CD4-positive, CD25-positive, alpha-beta regulatory T cell (primary cell): ENCODE measurements at regions not wholly inside any gene's neighbourhood (a gene's known extent, or its start where the extent isn't known, plus 50 kb on each side); places are given as distances from the start of the nearest gene placed in this dataset.

Experiments used
- ATAC-seq, 2 donors: fragments of 150-1000 bp; cut with Tn5 transposase; one replicate each; pipeline ENCODE4 v1.10.0; 2021; ENCODE audit warnings: low read depth in 2 of 2, moderate number of reproducible peaks in 2 of 2, moderate library complexity in 1 of 2
- DNase-seq, 3 donors: peaks; one replicate each; pipeline versions ENCODE4 v3.0.0 to v3.0.0-alpha.2; 2012 to 2022; ENCODE audit warnings: mixed read lengths in 1 of 3
- H3K27ac ChIP-seq: one replicate; pipeline ENCODE4 v1.7.0; 2013; ENCODE audit warnings: mild to moderate bottlenecking, low read length; ENCODE audit not compliant: insufficient read depth, poor library complexity, severe bottlenecking
- H3K27me3 ChIP-seq: one replicate; pipeline ENCODE4 v1.7.0; 2013; ENCODE audit warnings: low read length; ENCODE audit not compliant: control insufficient read depth, insufficient read depth
- H3K36me3 ChIP-seq: one replicate; pipeline ENCODE4 v1.7.0; 2013; ENCODE audit warnings: mild to moderate bottlenecking, low read length, moderate library complexity; ENCODE audit not compliant: control insufficient read depth, insufficient read depth
- H3K4me1 ChIP-seq: 2 replicates; pipeline ENCODE4 v1.7.0; 2013; ENCODE audit warnings: mild to moderate bottlenecking, low read length; ENCODE audit not compliant: insufficient read depth, control insufficient read depth, poor library complexity, severe bottlenecking
- H3K4me3 ChIP-seq: one replicate; pipeline ENCODE4 v1.7.0; 2013; ENCODE audit warnings: low read depth, mild to moderate bottlenecking, low read length, moderate library complexity
- H3K9me3 ChIP-seq, 2 experiments: 1 replicate in 1 of 2; 2 replicates in 1 of 2; pipeline ENCODE4 v1.7.0; 2013; ENCODE audit warnings: low read length in 2 of 2, mild to moderate bottlenecking in 1 of 2, moderate library complexity in 1 of 2; ENCODE audit not compliant: control insufficient read depth in 2 of 2
- H3K27ac Mint-ChIP-seq, 3 donors: one replicate each; pipeline ENCODE4 v1.8.0; 2020 to 2022; ENCODE audit warnings: mild to moderate bottlenecking in 3 of 3, mixed read lengths in 3 of 3, moderate library complexity in 2 of 3
- H3K27me3 Mint-ChIP-seq: one replicate; pipeline ENCODE4 v1.8.0; 2022; ENCODE audit warnings: mild to moderate bottlenecking, mixed read lengths
- H3K36me3 Mint-ChIP-seq: one replicate; pipeline ENCODE4 v1.8.0; 2020; ENCODE audit warnings: mixed read lengths
- H3K4me1 Mint-ChIP-seq, 4 donors: one replicate each; pipeline ENCODE4 v1.8.0; 2020 to 2022; ENCODE audit warnings: mixed read lengths in 4 of 4, mild to moderate bottlenecking in 1 of 4
- H3K4me3 Mint-ChIP-seq, 4 donors: one replicate each; pipeline ENCODE4 v1.8.0; 2020 to 2022; ENCODE audit warnings: mild to moderate bottlenecking in 4 of 4, mixed read lengths in 4 of 4, moderate library complexity in 3 of 4
- H3K9me3 Mint-ChIP-seq, 7 donors: one replicate each; pipeline ENCODE4 v1.8.0; 2020 to 2022; ENCODE audit warnings: mixed read lengths in 7 of 7, mild to moderate bottlenecking in 3 of 7, moderate library complexity in 2 of 7

DNA sequence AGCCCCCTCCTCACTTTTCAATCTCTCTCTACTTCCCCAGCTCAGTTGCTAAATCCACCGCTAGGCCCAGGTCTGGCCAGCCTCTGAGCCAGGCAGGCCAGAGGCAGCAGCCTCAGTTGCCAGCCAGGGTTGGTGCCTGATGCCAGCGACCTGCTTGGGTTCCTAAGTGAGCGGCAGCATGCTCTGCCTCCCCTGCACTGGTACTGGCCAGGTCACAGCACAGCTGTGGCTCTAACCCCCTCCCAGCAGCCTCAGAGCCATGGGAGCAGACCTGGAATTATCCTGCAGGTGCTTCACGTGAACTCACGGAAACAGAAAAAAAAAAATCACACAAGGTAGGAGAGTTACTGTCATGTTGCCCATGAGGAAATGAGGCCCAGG is 82.5 kb upstream of the ATF3 start:
- ATAC-seq (no peak), DNase-seq (no peak)
- H3K4me1 Mint-ChIP-seq, result peaks cover 0 to 6% (median 1%) of the 10 kb centered on the region in 4 donors
- H3K27me3 Mint-ChIP-seq, result peaks cover 51% of the 10 kb centered on the region
- no peak overlapping the region for H3K27ac Mint-ChIP-seq
- no peaks in the 10 kb centered on the region for H3K9me3 ChIP-seq
- no peak overlapping the region for H3K4me3 ChIP-seq
- no peak overlapping the region for H3K27ac ChIP-seq
- H3K27me3 ChIP-seq, result peaks cover 12% of the 10 kb centered on the region
- no peaks in the 10 kb centered on the region for H3K36me3 Mint-ChIP-seq
- H3K4me3 Mint-ChIP-seq, result no peak overlapping the region
- no peaks in the 10 kb centered on the region for H3K36me3 ChIP-seq
- no peaks in the 10 kb centered on the region for H3K4me1 ChIP-seq
- H3K9me3 Mint-ChIP-seq, result no peaks in the 10 kb centered on the region

DNA sequence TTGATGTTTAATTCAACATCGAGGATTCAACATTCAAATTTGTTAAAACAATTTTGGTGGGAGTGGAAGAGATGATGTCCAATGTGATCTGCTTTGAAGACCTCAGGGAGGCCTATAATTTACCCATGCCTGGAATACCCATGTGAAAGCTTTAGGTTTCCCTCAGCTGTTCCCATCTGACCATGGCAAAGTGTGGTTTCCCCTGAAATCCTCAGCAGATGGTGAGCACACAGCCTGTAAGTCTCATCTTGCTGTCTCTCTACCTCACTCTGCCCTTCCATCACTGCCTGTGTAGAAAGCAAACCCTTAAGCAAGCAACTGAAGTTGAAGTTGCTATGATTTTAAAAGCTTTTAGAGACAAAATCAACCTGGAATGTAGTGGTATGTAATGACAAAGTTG is 80.1 kb upstream of the ATF3 start:
- Mint-ChIP-seq H3K36me3 (no peaks in the 10 kb centered on the region), H3K27me3 (peaks cover 60% of the 10 kb centered on the region), H3K27ac (no peak overlapping the region), H3K4me3 (no peak overlapping the region), H3K9me3 (no peaks in the 10 kb centered on the region), H3K4me1 (peaks cover 0 to 2% (median 0%) of the 10 kb centered on the region in 4 donors)
- ATAC-seq (no peak), DNase-seq (no peak)
- no peak overlapping the region for H3K4me3 ChIP-seq
- H3K9me3 ChIP-seq, result no peaks in the 10 kb centered on the region
- H3K27ac ChIP-seq, result no peak overlapping the region
- H3K36me3 ChIP-seq, result no peaks in the 10 kb centered on the region
- peaks cover 5% of the 10 kb centered on the region for H3K27me3 ChIP-seq
- H3K4me1 ChIP-seq, result no peaks in the 10 kb centered on the region

DNA sequence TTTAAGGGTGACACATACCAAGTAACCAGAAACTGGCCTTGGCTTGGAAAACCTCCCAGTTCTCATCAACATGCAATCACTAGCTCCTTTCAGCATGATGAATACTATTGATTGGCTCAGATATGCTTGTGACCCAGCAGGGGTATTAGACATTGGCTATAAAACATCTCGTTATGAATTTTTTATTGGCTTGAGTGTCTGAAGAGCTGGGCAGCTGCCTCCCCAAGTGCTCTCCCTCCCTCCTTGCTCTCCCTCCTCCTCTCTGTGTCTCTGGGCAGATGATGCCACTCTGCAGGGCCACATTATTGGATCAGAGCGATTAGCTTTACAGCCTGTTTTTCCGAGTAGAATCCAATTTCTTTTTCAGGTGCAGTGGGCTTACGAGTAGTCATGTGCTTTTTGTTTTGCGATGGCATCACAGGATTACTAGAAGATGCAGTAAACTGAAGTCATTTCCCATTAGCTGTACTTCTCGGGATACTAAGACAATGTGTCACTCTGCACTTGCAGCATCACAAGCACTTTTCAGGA is 79.3 kb upstream of the ATF3 start:
- peaks cover 0 to 3% (median 0%) of the 10 kb centered on the region in 7 donors for H3K9me3 Mint-ChIP-seq
- no peaks in the 10 kb centered on the region for H3K9me3 ChIP-seq
- H3K27me3 Mint-ChIP-seq, result peaks cover 63% of the 10 kb centered on the region
- no peaks in the 10 kb centered on the region for H3K4me1 ChIP-seq
- no peak overlapping the region for H3K27ac Mint-ChIP-seq
- peaks cover 0 to 4% (median 0%) of the 10 kb centered on the region in 4 donors for H3K4me1 Mint-ChIP-seq
- DNase-seq (no peak), ATAC-seq (no peak)
- H3K36me3 ChIP-seq, result no peaks in the 10 kb centered on the region
- peaks cover 5% of the 10 kb centered on the region for H3K27me3 ChIP-seq
- H3K36me3 Mint-ChIP-seq, result no peaks in the 10 kb centered on the region
- H3K4me3 ChIP-seq, result no peak overlapping the region
- H3K27ac ChIP-seq, result no peak overlapping the region
- H3K4me3 Mint-ChIP-seq, result no peak overlapping the region

DNA sequence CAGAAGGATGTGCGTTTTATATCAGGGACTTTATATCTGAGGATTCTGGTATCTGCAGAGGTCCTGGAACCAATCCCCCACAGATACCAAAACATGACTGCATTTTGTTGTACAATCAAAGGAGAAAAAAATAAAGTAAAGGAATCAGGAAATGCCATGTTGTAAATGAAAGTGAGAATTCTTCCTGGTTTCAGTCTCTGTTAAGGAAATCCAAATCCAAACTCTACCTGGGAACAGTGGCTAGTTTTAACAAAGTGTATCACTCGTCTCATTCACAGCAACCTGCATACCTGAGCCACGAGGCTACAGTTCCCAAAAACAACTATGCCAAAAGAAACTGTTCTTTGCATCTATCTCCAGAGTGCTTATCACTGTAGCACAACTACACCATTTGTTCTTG is 77.3 kb upstream of the ATF3 start:
- no peaks in the 10 kb centered on the region for H3K4me1 ChIP-seq
- Mint-ChIP-seq H3K36me3 (peaks cover 3% of the 10 kb centered on the region), H3K27ac (no peak overlapping the region), H3K27me3 (peaks cover 66% of the 10 kb centered on the region), H3K9me3 (peaks cover 0 to 4% (median 0%) of the 10 kb centered on the region in 7 donors), H3K4me1 (peaks cover 0 to 4% (median 0%) of the 10 kb centered on the region in 4 donors), H3K4me3 (no peak overlapping the region)
- no peaks in the 10 kb centered on the region for H3K9me3 ChIP-seq
- no peak overlapping the region for H3K4me3 ChIP-seq
- no peaks in the 10 kb centered on the region for H3K36me3 ChIP-seq
- DNase-seq (no peak), ATAC-seq (no peak)
- H3K27ac ChIP-seq, result no peak overlapping the region
- peaks cover 9% of the 10 kb centered on the region for H3K27me3 ChIP-seq

DNA sequence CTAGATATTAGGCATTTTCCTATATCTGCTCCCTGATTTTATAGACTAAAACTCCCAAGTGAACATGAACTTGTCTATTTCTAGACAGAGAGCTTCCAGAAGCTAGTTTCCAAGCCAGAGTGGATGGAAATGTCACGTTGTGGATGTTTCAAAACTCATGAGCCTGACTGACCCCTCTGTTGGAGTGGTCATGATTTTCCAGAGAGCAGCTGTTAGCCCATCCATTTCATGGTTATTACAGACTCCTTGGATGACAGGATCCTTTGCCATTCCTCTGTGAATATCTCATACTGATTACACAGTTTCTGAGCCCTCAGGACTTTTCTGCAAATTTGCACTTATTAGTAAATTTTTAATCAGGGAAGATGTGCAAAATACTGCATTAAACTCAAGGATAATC is 76.8 kb upstream of the ATF3 start:
- Mint-ChIP-seq H3K27ac (no peak overlapping the region), H3K4me3 (no peak overlapping the region), H3K9me3 (peaks cover 0 to 4% (median 0%) of the 10 kb centered on the region in 7 donors), H3K36me3 (peaks cover 3% of the 10 kb centered on the region), H3K4me1 (peaks cover 0 to 4% (median 0%) of the 10 kb centered on the region in 4 donors), H3K27me3 (peaks cover 63% of the 10 kb centered on the region)
- Histone ChIP-seq H3K27ac (no peak overlapping the region), H3K27me3 (peaks cover 10% of the 10 kb centered on the region), H3K4me3 (no peak overlapping the region), H3K9me3 (no peaks in the 10 kb centered on the region), H3K36me3 (no peaks in the 10 kb centered on the region), H3K4me1 (no peaks in the 10 kb centered on the region)
- ATAC-seq (no peak), DNase-seq (no peak)

DNA sequence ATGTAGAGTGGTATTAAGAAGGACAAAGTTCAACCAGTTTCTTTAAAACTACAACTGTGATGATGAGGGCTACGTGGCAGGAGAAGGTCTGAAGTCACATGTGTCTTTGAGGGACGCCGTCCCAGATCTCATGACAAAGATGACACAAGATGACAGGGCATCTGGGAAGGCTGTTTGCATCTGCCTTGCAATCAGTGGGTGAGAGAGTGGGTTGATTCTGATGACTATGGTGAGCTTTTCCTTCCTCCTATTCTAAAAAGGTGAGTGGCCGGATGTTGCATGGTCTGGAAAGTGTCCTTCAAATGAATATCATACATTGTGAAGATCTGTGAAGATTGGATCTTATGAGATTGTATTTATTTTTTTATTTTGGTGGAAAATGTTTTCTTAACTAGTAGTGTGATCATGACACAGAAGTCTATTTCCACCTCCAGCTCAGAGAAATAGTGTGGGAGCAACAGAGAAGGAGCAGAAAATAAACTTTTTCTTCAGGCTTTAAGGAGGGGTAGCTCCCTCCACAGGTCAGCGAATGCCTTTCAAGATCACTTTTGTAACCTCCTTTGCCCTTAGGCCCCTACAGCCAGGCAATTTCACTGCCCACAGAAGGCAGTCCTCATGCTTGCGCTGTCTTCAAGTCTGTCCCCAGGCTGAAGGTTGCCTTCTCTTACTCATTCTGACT is 76.0 kb upstream of the ATF3 start:
- DNase-seq (no peak), ATAC-seq (no peak)
- no peak overlapping the region for H3K4me3 Mint-ChIP-seq
- H3K27ac Mint-ChIP-seq, result no peak overlapping the region
- H3K36me3 Mint-ChIP-seq, result peaks cover 3% of the 10 kb centered on the region
- Histone ChIP-seq H3K27me3 (peaks cover 12% of the 10 kb centered on the region), H3K4me1 (no peaks in the 10 kb centered on the region), H3K4me3 (no peak overlapping the region), H3K36me3 (no peaks in the 10 kb centered on the region), H3K27ac (no peak overlapping the region), H3K9me3 (peaks cover 0 to 3% of the 10 kb centered on the region in 2 experiments)
- peaks cover 55% of the 10 kb centered on the region for H3K27me3 Mint-ChIP-seq
- H3K9me3 Mint-ChIP-seq, result peaks cover 0 to 4% (median 0%) of the 10 kb centered on the region in 7 donors
- H3K4me1 Mint-ChIP-seq, result peaks cover 0 to 4% (median 0%) of the 10 kb centered on the region in 4 donors

DNA sequence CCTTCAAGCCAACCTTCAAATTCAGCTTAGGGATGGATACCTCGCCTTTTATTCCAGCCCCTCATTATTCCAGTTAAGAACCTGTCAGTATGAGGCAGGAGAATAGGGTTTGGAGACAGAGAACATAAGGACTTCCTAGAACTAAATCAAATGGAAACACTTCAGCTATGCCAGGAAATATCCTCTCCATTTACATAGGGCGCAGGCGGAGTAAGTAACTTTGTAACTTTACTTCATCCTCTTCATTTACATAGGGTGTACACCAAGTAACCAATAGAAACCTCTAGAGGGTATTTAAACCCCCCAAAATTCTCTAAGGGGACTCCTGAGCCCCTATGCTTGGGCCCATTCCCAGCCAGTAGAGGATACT is 75.4 kb upstream of the ATF3 start:
- no peaks in the 10 kb centered on the region for H3K4me1 ChIP-seq
- no peak overlapping the region for H3K27ac Mint-ChIP-seq
- peaks cover 0 to 4% (median 0%) of the 10 kb centered on the region in 7 donors for H3K9me3 Mint-ChIP-seq
- H3K36me3 ChIP-seq, result no peaks in the 10 kb centered on the region
- no peak overlapping the region for H3K4me3 Mint-ChIP-seq
- H3K9me3 ChIP-seq, result peaks cover 0 to 7% of the 10 kb centered on the region in 2 experiments
- H3K27me3 ChIP-seq, result peaks cover 9% of the 10 kb centered on the region
- no peak for DNase-seq
- no peak overlapping the region for H3K4me3 ChIP-seq
- no peak for ATAC-seq
- H3K36me3 Mint-ChIP-seq, result peaks cover 3% of the 10 kb centered on the region
- no peak overlapping the region for H3K27ac ChIP-seq
- peaks cover 0 to 4% (median 0%) of the 10 kb centered on the region in 4 donors for H3K4me1 Mint-ChIP-seq
- H3K27me3 Mint-ChIP-seq, result peaks cover 54% of the 10 kb centered on the region

DNA sequence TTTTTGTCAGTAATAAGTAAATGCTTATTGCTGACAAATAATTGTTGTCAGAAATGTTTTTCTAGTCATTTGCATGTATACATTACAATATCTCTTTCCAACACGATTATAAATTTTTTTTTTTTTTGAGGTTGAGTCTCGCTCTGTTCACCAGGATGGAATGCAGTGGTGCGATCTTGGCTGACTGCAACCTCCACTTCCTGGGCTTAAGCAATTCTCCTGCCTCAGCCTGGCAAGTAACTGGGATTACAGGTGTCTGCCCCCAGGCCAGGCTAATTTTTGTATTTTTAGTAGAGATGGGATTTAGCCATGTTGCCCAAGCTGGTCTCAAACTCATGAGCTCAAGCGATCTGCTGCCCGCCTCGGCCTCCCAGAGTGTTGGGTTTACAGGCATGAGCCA is 72.0 kb upstream of the ATF3 start:
- no peak for DNase-seq
- H3K4me1 Mint-ChIP-seq, result peaks cover 0 to 4% (median 0%) of the 10 kb centered on the region in 4 donors
- Histone ChIP-seq H3K27me3 (peaks cover 7% of the 10 kb centered on the region), H3K36me3 (no peaks in the 10 kb centered on the region), H3K4me3 (no peak overlapping the region), H3K9me3 (peaks cover 0 to 7% of the 10 kb centered on the region in 2 experiments), H3K27ac (no peak overlapping the region), H3K4me1 (no peaks in the 10 kb centered on the region)
- H3K4me3 Mint-ChIP-seq, result no peak overlapping the region
- H3K36me3 Mint-ChIP-seq, result peaks cover 3% of the 10 kb centered on the region
- peaks cover 36% of the 10 kb centered on the region for H3K27me3 Mint-ChIP-seq
- ATAC-seq, result no peak
- peaks cover 0 to 4% (median 0%) of the 10 kb centered on the region in 7 donors for H3K9me3 Mint-ChIP-seq
- no peak overlapping the region for H3K27ac Mint-ChIP-seq
